ENCODE measurements at regions not wholly inside any gene's neighbourhood (a gene's known extent, or its start where the extent isn't known, plus 50 kb on each side); places are given as distances from the start of the nearest gene placed in this dataset.
A peak's percentile ranks its signal among the peaks of the same experiment; 100 is the strongest.

GRCh38 chr22:26884921-26885320 lies 227.5 kb downstream of the MIAT start:
- H3K27me3 ChIP-seq, result no peaks in the 10 kb centered on the region
- TF ChIP-seq, protein P1, sequence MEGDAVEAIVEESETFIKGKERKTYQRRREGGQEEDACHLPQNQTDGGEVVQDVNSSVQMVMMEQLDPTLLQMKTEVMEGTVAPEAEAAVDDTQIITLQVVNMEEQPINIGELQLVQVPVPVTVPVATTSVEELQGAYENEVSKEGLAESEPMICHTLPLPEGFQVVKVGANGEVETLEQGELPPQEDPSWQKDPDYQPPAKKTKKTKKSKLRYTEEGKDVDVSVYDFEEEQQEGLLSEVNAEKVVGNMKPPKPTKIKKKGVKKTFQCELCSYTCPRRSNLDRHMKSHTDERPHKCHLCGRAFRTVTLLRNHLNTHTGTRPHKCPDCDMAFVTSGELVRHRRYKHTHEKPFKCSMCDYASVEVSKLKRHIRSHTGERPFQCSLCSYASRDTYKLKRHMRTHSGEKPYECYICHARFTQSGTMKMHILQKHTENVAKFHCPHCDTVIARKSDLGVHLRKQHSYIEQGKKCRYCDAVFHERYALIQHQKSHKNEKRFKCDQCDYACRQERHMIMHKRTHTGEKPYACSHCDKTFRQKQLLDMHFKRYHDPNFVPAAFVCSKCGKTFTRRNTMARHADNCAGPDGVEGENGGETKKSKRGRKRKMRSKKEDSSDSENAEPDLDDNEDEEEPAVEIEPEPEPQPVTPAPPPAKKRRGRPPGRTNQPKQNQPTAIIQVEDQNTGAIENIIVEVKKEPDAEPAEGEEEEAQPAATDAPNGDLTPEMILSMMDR (IDR thresholded peaks at IDR 0.05), result no peak
- TF ChIP-seq POLR2A (IDR thresholded peaks at IDR 0.05), result no peak
- no peaks in the 10 kb centered on the region for H3K36me3 ChIP-seq (replicated peaks in 1 of 2)
- DNase-seq, result no peak
- H3K27ac ChIP-seq, result no peak overlapping the region
- H3K4me1 ChIP-seq (replicated peaks in 1 of 2), result peaks cover 8 to 9% of the 10 kb centered on the region in 2 donors
- intact Hi-C loops (cut with DNase I), result no loop called here
- no peaks in the 10 kb centered on the region for H3K9me3 ChIP-seq (replicated peaks in 1 of 3)
- 87 to 92% (median 89%) methylated on average over 6 to 7 of the region's 7 CpGs for WGBS, 4 donors
- no peak overlapping the region for H3K4me3 ChIP-seq

GRCh38 chr22:26885441-26886261 lies 228.3 kb downstream of the MIAT start:
- WGBS, 4 donors, result 41 to 77% (median 59%) methylated on average over 1 to 2 of the region's 2 CpGs
- no peak for TF ChIP-seq POLR2A (IDR thresholded peaks at IDR 0.05)
- TF ChIP-seq, protein P1 (IDR thresholded peaks at IDR 0.05), result no peak
- peaks cover 8 to 9% of the 10 kb centered on the region in 2 donors for H3K4me1 ChIP-seq (replicated peaks in 1 of 2)

GRCh38 chr22:26887456-26887855 lies 230.1 kb downstream of the MIAT start:
- no peaks in the 10 kb centered on the region for H3K36me3 ChIP-seq (replicated peaks in 1 of 2)
- 46 to 63% (median 51%) methylated on average over 6 of the region's 6 CpGs for WGBS, 4 donors
- H3K27me3 ChIP-seq, result no peaks in the 10 kb centered on the region
- DNase-seq, result peak in 2 of 7 donors; percentile 16 to 28
- peak overlapping the region in 1 of 5 donors; percentile 59 for H3K27ac ChIP-seq
- H3K9me3 ChIP-seq (replicated peaks in 1 of 3), result no peaks in the 10 kb centered on the region
- intact Hi-C loops (cut with DNase I), result no loop called here
- TF ChIP-seq POLR2A (IDR thresholded peaks at IDR 0.05), result no peak
- TF ChIP-seq, protein P1 (IDR thresholded peaks at IDR 0.05), result no peak
- peaks cover 8 to 9% of the 10 kb centered on the region in 2 donors for H3K4me1 ChIP-seq (replicated peaks in 1 of 2)
- H3K4me3 ChIP-seq, result no peak overlapping the region

More at GRCh38 chr22:26885441-26886261, 228.3 kb downstream of the MIAT start:
- intact Hi-C loops (cut with DNase I), result no loop called here
- Histone ChIP-seq H3K4me3 (no peak overlapping the region), H3K27ac (no peak overlapping the region), H3K9me3 (replicated peaks in 1 of 3) (no peaks in the 10 kb centered on the region), H3K27me3 (no peaks in the 10 kb centered on the region), H3K36me3 (replicated peaks in 1 of 2) (no peaks in the 10 kb centered on the region)
- DNase-seq, result no peak

GRCh38 chr22:26887916-26888315 lies 230.5 kb downstream of the MIAT start:
- Histone ChIP-seq H3K27me3 (no peaks in the 10 kb centered on the region), H3K4me1 (replicated peaks in 1 of 2) (peaks cover 8 to 9% of the 10 kb centered on the region in 2 donors), H3K4me3 (no peak overlapping the region), H3K9me3 (replicated peaks in 1 of 3) (no peaks in the 10 kb centered on the region), H3K27ac (peak overlapping the region in 1 of 5 donors; percentile 59), H3K36me3 (replicated peaks in 1 of 2) (no peaks in the 10 kb centered on the region)
- no peak for DNase-seq
- intact Hi-C loops (cut with DNase I), result no loop called here
- no peak for TF ChIP-seq POLR2A (IDR thresholded peaks at IDR 0.05)
- TF ChIP-seq, protein P1 (IDR thresholded peaks at IDR 0.05), result no peak
- 63 to 77% (median 69%) methylated on average over 4 of the region's 4 CpGs for WGBS, 4 donors

Measured in adrenal gland (tissue), 9 donors.